GM12891 (cell line): ENCODE measurements at regions not wholly inside any gene's neighbourhood (a gene's known extent, or its start where the extent isn't known, plus 50 kb on each side); places are given as distances from the start of the nearest gene placed in this dataset.

Experiments used
- POLR2A ChIP-seq: IDR thresholded peaks from 2 replicates; pipeline ENCODE4 v1.6.1; 2011; ENCODE audit warnings: low read depth, low read length, control low read depth
- POLR2AphosphoS5 ChIP-seq: IDR thresholded peaks from 2 replicates; pipeline ENCODE4 v1.6.1; 2011; ENCODE audit warnings: low read depth, low read length, control low read depth
- SPI1 ChIP-seq: IDR thresholded peaks from 2 replicates; pipeline ENCODE4 v1.6.1; 2011; ENCODE audit warnings: low read depth, low read length, control low read depth
- TAF1 ChIP-seq: IDR thresholded peaks from 2 replicates; pipeline ENCODE4 v1.6.1; 2011; ENCODE audit warnings: low read depth, low read length, control low read depth

DNA sequence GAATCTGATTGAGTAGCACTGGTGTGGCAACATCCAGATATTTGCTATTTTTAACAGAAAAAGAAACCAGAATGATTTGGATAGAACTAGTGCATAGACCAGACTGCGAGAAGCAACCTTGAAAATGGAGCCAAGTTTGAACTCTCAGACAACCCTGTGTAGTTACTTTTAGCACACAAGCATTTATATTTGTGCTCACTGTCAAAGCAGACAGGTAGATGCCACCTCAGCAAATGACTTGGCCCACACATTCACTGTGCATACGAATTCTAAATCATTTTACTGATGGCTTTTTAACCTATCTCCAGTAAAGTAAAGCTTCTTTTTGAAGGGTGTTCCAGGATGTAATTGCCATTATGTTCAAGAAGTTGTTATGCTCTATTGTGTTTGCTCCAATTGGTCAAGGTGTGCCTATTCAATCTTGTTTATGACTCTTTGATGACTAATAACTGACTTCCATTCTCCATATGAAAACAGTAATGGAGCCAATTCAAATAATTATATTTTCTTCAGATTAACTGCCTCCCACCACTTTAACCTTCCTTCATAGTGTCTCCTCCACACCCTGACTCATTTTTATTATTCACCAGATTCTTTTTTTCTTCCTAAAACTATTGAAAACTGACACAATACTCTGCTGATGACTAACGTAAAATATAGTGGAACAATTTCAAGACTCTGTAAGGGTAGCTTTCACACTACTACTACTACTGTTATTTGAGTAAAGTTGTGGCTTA is 138.5 kb downstream of the CCER1 start:
- no peak for TF ChIP-seq POLR2A
- no peak for TF ChIP-seq POLR2AphosphoS5
- no peak for TF ChIP-seq TAF1
- no peak for TF ChIP-seq SPI1
